Thymus (tissue), 11 donors: ENCODE measurements at regions not wholly inside any gene's neighbourhood (a gene's known extent, or its start where the extent isn't known, plus 50 kb on each side); places are given as distances from the start of the nearest gene placed in this dataset.
A peak's percentile ranks its signal among the peaks of the same experiment; 100 is the strongest.

Experiments used
- DNase-seq, 9 donors: peaks; one replicate each; pipeline ENCODE4 v3.0.0-alpha.2; 2013; ENCODE audit warnings: low spot score in 9 of 9, low read depth in 6 of 9, missing footprints in 1 of 9
- H3K27ac ChIP-seq, 2 donors: one replicate each; pipeline ENCODE4 v1.5.1; 2013; ENCODE audit warnings: control low read depth in 1 of 2, low read depth in 1 of 2, low read length in 1 of 2, mild to moderate bottlenecking in 1 of 2, moderate library complexity in 1 of 2
- H3K27me3 ChIP-seq, 2 donors: one replicate each; pipeline ENCODE4 v1.5.1; 2013; ENCODE audit warnings: low read length in 1 of 2; ENCODE audit not compliant: control insufficient read depth in 2 of 2, insufficient read depth in 1 of 2
- H3K36me3 ChIP-seq, 2 donors: one replicate each; pipeline ENCODE4 v1.5.1; 2013; ENCODE audit warnings: low read length in 1 of 2, mild to moderate bottlenecking in 1 of 2, moderate library complexity in 1 of 2; ENCODE audit not compliant: control insufficient read depth in 2 of 2, insufficient read depth in 2 of 2
- H3K4me1 ChIP-seq, 2 donors: one replicate each; pipeline ENCODE4 v1.5.1; 2013; ENCODE audit warnings: low read length in 2 of 2; ENCODE audit not compliant: control insufficient read depth in 2 of 2, insufficient read depth in 2 of 2
- H3K4me3 ChIP-seq, 2 donors: one replicate each; pipeline ENCODE4 v1.5.1; 2013; ENCODE audit warnings: low read length in 2 of 2, control low read depth in 1 of 2, mild to moderate bottlenecking in 1 of 2
- H3K9me3 ChIP-seq, 2 donors: one replicate each; pipeline ENCODE4 v1.5.1; 2013; ENCODE audit warnings: low read length in 1 of 2, mild to moderate bottlenecking in 1 of 2; ENCODE audit not compliant: control insufficient read depth in 2 of 2, insufficient read depth in 1 of 2
- WGBS: extraction: QIAGEN DNeasy Blood & Tissue Kit; methylation state at CpG from one replicate; pipeline ENCODE4 v1.1.7; 2013; 5-methylcytosine and 5-hydroxymethylcytosine counted together
- donor health status: healthy.

- no peak overlapping the region for H3K27ac ChIP-seq
- no peak overlapping the region for H3K4me3 ChIP-seq
- 95% methylated on average over 4 of the region's 4 CpGs for WGBS
- peaks cover 0 to 12% of the 10 kb centered on the region in 2 donors for H3K27me3 ChIP-seq
- H3K9me3 ChIP-seq: no peaks in the 10 kb centered on the region
- DNase-seq: no peak
- no peaks in the 10 kb centered on the region for H3K36me3 ChIP-seq
- no peaks in the 10 kb centered on the region for H3K4me1 ChIP-seq
Measured at GRCh38 chr1:47557066-47557465, 119.2 kb downstream of the FOXD2 start.

- DNase-seq: no peak
- H3K36me3 ChIP-seq: no peaks in the 10 kb centered on the region
- H3K27me3 ChIP-seq: peaks cover 0 to 12% of the 10 kb centered on the region in 2 donors
- no peak overlapping the region for H3K4me3 ChIP-seq
- no peaks in the 10 kb centered on the region for H3K4me1 ChIP-seq
- no peaks in the 10 kb centered on the region for H3K9me3 ChIP-seq
- H3K27ac ChIP-seq: no peak overlapping the region
- WGBS: 94% methylated on average over 18 of the region's 18 CpGs
Measured at GRCh38 chr1:47558601-47559593, 121.1 kb downstream of the FOXD2 start.

- Histone ChIP-seq H3K9me3 (no peaks in the 10 kb centered on the region), H3K27me3 (peaks cover 0 to 12% of the 10 kb centered on the region in 2 donors), H3K4me3 (no peak overlapping the region), H3K27ac (no peak overlapping the region), H3K4me1 (no peaks in the 10 kb centered on the region), H3K36me3 (no peaks in the 10 kb centered on the region)
- WGBS: 82% methylated on average over 7 of the region's 7 CpGs
- DNase-seq: no peak
Measured at GRCh38 chr1:47559944-47560695, 122.3 kb downstream of the FOXD2 start.

- no peak overlapping the region for H3K27ac ChIP-seq
- no peaks in the 10 kb centered on the region for H3K4me1 ChIP-seq
- H3K27me3 ChIP-seq: peaks cover 0 to 5% of the 10 kb centered on the region in 2 donors
- DNase-seq: no peak
- H3K4me3 ChIP-seq: no peak overlapping the region
- no peaks in the 10 kb centered on the region for H3K9me3 ChIP-seq
- WGBS: 97% methylated on average over 2 of the region's 2 CpGs
- no peaks in the 10 kb centered on the region for H3K36me3 ChIP-seq
Measured at GRCh38 chr1:47561523-47562007, 123.7 kb downstream of the FOXD2 start.

- peaks cover 0 to 3% of the 10 kb centered on the region in 2 donors for H3K27me3 ChIP-seq
- 78% methylated on average over 1 of the region's 1 CpG for WGBS
- DNase-seq: no peak
- H3K9me3 ChIP-seq: no peaks in the 10 kb centered on the region
- no peak overlapping the region for H3K27ac ChIP-seq
- H3K4me3 ChIP-seq: no peak overlapping the region
- H3K36me3 ChIP-seq: no peaks in the 10 kb centered on the region
- no peaks in the 10 kb centered on the region for H3K4me1 ChIP-seq
Measured at GRCh38 chr1:47562147-47562546, 124.3 kb downstream of the FOXD2 start.

GRCh38 chr1:47562799-47563198 is 125.0 kb downstream of the FOXD2 start:
- Histone ChIP-seq H3K27me3 (peaks cover 0 to 3% of the 10 kb centered on the region in 2 donors), H3K9me3 (no peaks in the 10 kb centered on the region), H3K27ac (no peak overlapping the region), H3K4me3 (no peak overlapping the region), H3K36me3 (no peaks in the 10 kb centered on the region), H3K4me1 (no peaks in the 10 kb centered on the region)
- WGBS: 98% methylated on average over 1 of the region's 1 CpG
- DNase-seq: no peak

- Histone ChIP-seq H3K36me3 (no peaks in the 10 kb centered on the region), H3K4me1 (no peaks in the 10 kb centered on the region), H3K27me3 (peaks cover 0 to 3% of the 10 kb centered on the region in 2 donors), H3K27ac (no peak overlapping the region), H3K4me3 (no peak overlapping the region), H3K9me3 (no peaks in the 10 kb centered on the region)
- DNase-seq: peak in 1 of 9 donors; percentile 27
- WGBS: 5% methylated on average over 2 of the region's 2 CpGs
Measured at GRCh38 chr1:47563201-47563600, 125.4 kb downstream of the FOXD2 start.

- H3K4me1 ChIP-seq: no peaks in the 10 kb centered on the region
- no peak for DNase-seq
- no peaks in the 10 kb centered on the region for H3K9me3 ChIP-seq
- no peak overlapping the region for H3K27ac ChIP-seq
- no peak overlapping the region for H3K4me3 ChIP-seq
- H3K36me3 ChIP-seq: no peaks in the 10 kb centered on the region
- peaks cover 0 to 2% of the 10 kb centered on the region in 2 donors for H3K27me3 ChIP-seq
Measured at GRCh38 chr1:47564570-47564969, 126.7 kb downstream of the FOXD2 start.

GRCh38 chr1:47565092-47565491 is 127.2 kb downstream of the FOXD2 start:
- WGBS: over 99% methylated on average over 2 of the region's 2 CpGs
- no peak for DNase-seq
- peaks cover 0 to 2% of the 10 kb centered on the region in 2 donors for H3K27me3 ChIP-seq
- no peak overlapping the region for H3K27ac ChIP-seq
- no peaks in the 10 kb centered on the region for H3K36me3 ChIP-seq
- no peak overlapping the region for H3K4me3 ChIP-seq
- H3K4me1 ChIP-seq: no peaks in the 10 kb centered on the region
- H3K9me3 ChIP-seq: no peaks in the 10 kb centered on the region
